Stimulated activated CD8-positive, alpha-beta memory T cell treated with anti-CD3 and anti-CD28 coated beads, Interleukin-15, amount 100 ng/mL, for 1 hour (primary cell): ENCODE measurements at regions not wholly inside any gene's neighbourhood (a gene's known extent, or its start where the extent isn't known, plus 50 kb on each side); places are given as distances from the start of the nearest gene placed in this dataset.
"Not testable (repeated sequence)": the region's sequence is repeated elsewhere in the genome, so short reads cannot be mapped to it uniquely, and the experiment has no call there.

Source experiments
- DNase-seq: peaks from one replicate; pipeline ENCODE4 v3.0.0-alpha.2; 2020; ENCODE audit warnings: low read depth

- DNase-seq: no peak
These were observed 390.3 kb downstream of the DLEU7 start for GRCh38 chr13:50453188-50453587.

- no peak for DNase-seq
These were observed 387.4 kb downstream of the DLEU7 start for GRCh38 chr13:50456111-50456510.

- no peak for DNase-seq
These were observed 385.8 kb downstream of the DLEU7 start for GRCh38 chr13:50457415-50458393.

GRCh38 chr13:50459046-50459445 is 384.4 kb downstream of the DLEU7 start:
- no peak for DNase-seq

GRCh38 chr13:50459658-50460057 is 383.8 kb downstream of the DLEU7 start:
- no peak for DNase-seq

GRCh38 chr13:50460358-50460757 is 383.1 kb downstream of the DLEU7 start:
- no peak for DNase-seq

- no peak for DNase-seq
These were observed 382.3 kb downstream of the DLEU7 start for GRCh38 chr13:50461189-50461588.

GRCh38 chr13:50463719-50464118 is 379.8 kb downstream of the DLEU7 start:
- no peak for DNase-seq

- no peak for DNase-seq
These were observed 378.9 kb downstream of the DLEU7 start for GRCh38 chr13:50464349-50465251.

GRCh38 chr13:50466456-50466855 is 377.0 kb downstream of the DLEU7 start:
- no peak for DNase-seq

GRCh38 chr13:50467156-50468110 is 376.1 kb downstream of the DLEU7 start:
- no peak for DNase-seq

GRCh38 chr13:50468849-50469669 is 374.4 kb downstream of the DLEU7 start:
- DNase-seq: no peak

GRCh38 chr13:50473050-50473449 is 370.4 kb downstream of the DLEU7 start:
- DNase-seq: not testable (repeated sequence)

- no peak for DNase-seq
These were observed 369.3 kb downstream of the DLEU7 start for GRCh38 chr13:50474088-50474662.

GRCh38 chr13:50476577-50477285 is 366.8 kb downstream of the DLEU7 start:
- DNase-seq: no peak

GRCh38 chr13:50481936-50482335 is 361.6 kb downstream of the DLEU7 start:
- DNase-seq: no peak

- DNase-seq: no peak
These were observed 360.1 kb downstream of the DLEU7 start for GRCh38 chr13:50483416-50483815.

- DNase-seq: no peak
These were observed 358.9 kb downstream of the DLEU7 start for GRCh38 chr13:50484472-50485113.
